GM12878 (cell line): ENCODE measurements at regions not wholly inside any gene's neighbourhood (a gene's known extent, or its start where the extent isn't known, plus 50 kb on each side); places are given as distances from the start of the nearest gene placed in this dataset.

Experiments used
- ATAC-seq: fragments of 200-7000 bp; cut with Tn5 transposase; 3 replicates; pipeline ENCODE4 v1.9.1; 2020; ENCODE audit warnings: mild to moderate bottlenecking, moderate library complexity
- BruUV-seq: library from RNA; stranded (reverse); fragments of 400-500 nt; replicated peaks from 2 replicates; lab custom pipeline; 2021; lab: Mats Ljungman, UMichigan
- CTCF ChIA-PET: fragments of 300-600 bp; sonication (Branson Sonifier 250); formaldehyde crosslinking; extraction: SDS; loops from one replicate; lab custom pipeline; 2021; ENCODE audit warnings: inconsistent platforms; lab: Yijun Ruan, JAX
- POLR2A ChIA-PET: fragments of 350-600 bp; formaldehyde crosslinking; extraction: SDS; loops from one replicate; lab custom pipeline; 2021; ENCODE audit warnings: inconsistent platforms; lab: Charles Lee
- RAD21 ChIA-PET: fragments of 300-600 bp; sonication (Branson Sonifier 250); formaldehyde crosslinking; loops from one replicate; lab custom pipeline; 2023; ENCODE audit warnings: antibody characterized with exemption; ENCODE audit not compliant: unreplicated experiment; lab: Charles Lee
- SMC1A ChIA-PET: fragments of 300-600 bp; sonication (Branson Sonifier 250); formaldehyde crosslinking; loops from one replicate; lab custom pipeline; 2023; ENCODE audit not compliant: unreplicated experiment, uncharacterized antibody; lab: Charles Lee
- DNase-seq: peaks from one replicate; pipeline ENCODE4 v3.0.0-alpha.2; 2011; ENCODE audit warnings: low read depth, low spot score
- FAIRE-seq: peaks from 3 replicates; lab custom pipeline; 2011; peaks lifted over from hg19 to GRCh38; lab: Jason Lieb, UNC
- H2AFZ ChIP-seq: 2 replicates; pipeline ENCODE4 v1.6.0; 2011; ENCODE audit warnings: low read depth, low read length, control low read depth; ENCODE audit not compliant: control insufficient read depth
- H3K27ac ChIP-seq: 2 replicates; pipeline ENCODE4 v1.5.1; 2011; ENCODE audit warnings: control low read depth; ENCODE audit not compliant: control insufficient read depth, insufficient read depth
- H3K27me3 ChIP-seq, 2 experiments: replicated peaks in 1 of 2; 2 replicates each; pipeline versions ENCODE4 v1.6.0 to v1.6.1; 2011; ENCODE audit warnings: low read length in 1 of 2; ENCODE audit not compliant: control insufficient read depth in 2 of 2, insufficient read depth in 2 of 2
- H3K36me3 ChIP-seq, 2 experiments: 2 replicates each; pipeline ENCODE4 v1.5.1; 2011; ENCODE audit warnings: low read length in 1 of 2; ENCODE audit not compliant: control insufficient read depth in 2 of 2, insufficient read depth in 2 of 2
- H3K4me1 ChIP-seq: 2 replicates; pipeline ENCODE4 v1.6.1; 2011; ENCODE audit warnings: mild to moderate bottlenecking, low read length, moderate library complexity, mixed read lengths; ENCODE audit not compliant: control insufficient read depth, insufficient read depth
- H3K4me2 ChIP-seq: 2 replicates; pipeline ENCODE4 v1.6.0; 2011; ENCODE audit warnings: control low read depth; ENCODE audit not compliant: control insufficient read depth, insufficient read depth
- H3K4me3 ChIP-seq: fragments of 200-600 bp; sonication (generic); 2 replicates; pipeline ENCODE4 v1.5.1; 2016
- H3K79me2 ChIP-seq: 2 replicates; pipeline ENCODE4 v1.6.0; 2011; ENCODE audit warnings: low read length; ENCODE audit not compliant: control insufficient read depth, insufficient read depth
- H3K9ac ChIP-seq: 2 replicates; pipeline ENCODE4 v1.8.0; 2011; ENCODE audit warnings: low read length, control low read depth, mixed read lengths; ENCODE audit not compliant: control insufficient read depth, insufficient read depth
- H3K9me3 ChIP-seq: replicated peaks from 3 replicates; pipeline ENCODE4 v1.5.1; 2011; ENCODE audit warnings: mild to moderate bottlenecking, low read length; ENCODE audit not compliant: control insufficient read depth, insufficient read depth
- H4K20me1 ChIP-seq: 2 replicates; pipeline ENCODE4 v1.6.0; 2011; ENCODE audit not compliant: control insufficient read depth, insufficient read depth
- ATF7 ChIP-seq: fragments of 450-650 bp; IDR thresholded peaks from 2 replicates; pipeline ENCODE4 v1.6.1; 2016; ENCODE audit warnings: low read depth, mild to moderate bottlenecking
- CHD1 ChIP-seq: IDR thresholded peaks from 2 replicates; pipeline ENCODE4 v1.6.1; 2012; ENCODE audit warnings: low read depth, low read length, improper control_type of control experiment
- EZH2 ChIP-seq: IDR thresholded peaks from 2 replicates; pipeline ENCODE4 v1.6.1; 2012; ENCODE audit warnings: low read depth, mild to moderate bottlenecking, control low read depth, inconsistent platforms, low read length, borderline replicate concordance; ENCODE audit not compliant: control insufficient read depth
- HDGF ChIP-seq: fragments of 450-650 bp; IDR thresholded peaks from 2 replicates; pipeline ENCODE4 v1.6.1; 2016; ENCODE audit warnings: antibody characterized with exemption
- MTA3 ChIP-seq: IDR thresholded peaks from 2 replicates; pipeline ENCODE4 v1.6.1; 2012; ENCODE audit warnings: low read length, inconsistent platforms, borderline replicate concordance
- SIN3A ChIP-seq: IDR thresholded peaks from 2 replicates; pipeline ENCODE4 v1.6.1; 2012; ENCODE audit warnings: low read depth, low read length, improper control_type of control experiment
- SP1 ChIP-seq: IDR thresholded peaks from one replicate; pipeline ENCODE4 v1.6.1; 2011; ENCODE audit warnings: low read depth, low read length
- SUZ12 ChIP-seq: fragments of 200-600 bp; sonication (generic); IDR thresholded peaks from one replicate; pipeline ENCODE4 v1.6.1; 2018; ENCODE audit warnings: antibody characterized with exemption, mild to moderate bottlenecking; ENCODE audit not compliant: unreplicated experiment
- ZNF274 ChIP-seq: IDR thresholded peaks from one replicate; pipeline ENCODE4 v1.8.0; 2011; ENCODE audit not compliant: insufficient read length, insufficient read depth
- WGBS: methylation state at CpG from one replicate; pipeline ENCODE4 v1.1.6; 2016; ENCODE audit warnings: low lambda C conversion rate; ENCODE audit not compliant: insufficient replicate concordance, insufficient coverage; ENCODE audit errors: missing lambda C conversion rate; 5-methylcytosine and 5-hydroxymethylcytosine counted together
- in situ Hi-C: fragments of 300-500 bp; cut with MboI; formaldehyde crosslinking; loops from 9 replicates; pipeline ENCODE4 v1.14.3; 2018; ENCODE audit warnings: mixed read lengths
- intact Hi-C: fragments of 100-400 bp; cut with micrococcal nuclease; formaldehyde crosslinking; loops from one replicate; pipeline ENCODE4 v1.14.2; 2022; ENCODE audit not compliant: unreplicated experiment

GRCh38 chr2:234212534-234212933 is 162.0 kb downstream of the SPP2 start:
- H3K36me3 ChIP-seq = no peaks in the 10 kb centered on the region
- H3K4me3 ChIP-seq = no peak overlapping the region
- in situ Hi-C loops = no loop called here
- ChIA-PET CTCF (no interaction called here), RAD21 (no interaction called here), POLR2A (no interaction called here), SMC1A (no interaction called here)
- no peak overlapping the region for H3K9ac ChIP-seq
- intact Hi-C loops = no loop called here
- no peak overlapping the region for H2AFZ ChIP-seq
- DNase-seq = no peak
- no peaks in the 10 kb centered on the region for H3K79me2 ChIP-seq
- TF ChIP-seq ATF7 (no peak), CHD1 (no peak), MTA3 (no peak), HDGF (no peak), SUZ12 (no peak)
- no peak for FAIRE-seq
- no peaks in the 10 kb centered on the region for H3K9me3 ChIP-seq
- H3K4me1 ChIP-seq = no peaks in the 10 kb centered on the region
- no peak overlapping the region for H3K27ac ChIP-seq
- 13% methylated on average over 7 of the region's 8 CpGs for WGBS
- BruUV-seq = no TSS peak
- ATAC-seq = no peak
- H4K20me1 ChIP-seq = no peaks in the 10 kb centered on the region
- H3K27me3 ChIP-seq = no peaks in the 10 kb centered on the region
- H3K4me2 ChIP-seq = no peak overlapping the region

GRCh38 chr2:234211797-234212196 is 161.3 kb downstream of the SPP2 start:
- Histone ChIP-seq H3K27me3 (no peaks in the 10 kb centered on the region), H3K27ac (no peak overlapping the region), H3K36me3 (no peaks in the 10 kb centered on the region), H3K79me2 (no peaks in the 10 kb centered on the region), H3K4me1 (no peaks in the 10 kb centered on the region), H3K4me2 (no peak overlapping the region), H3K9ac (no peak overlapping the region), H3K9me3 (no peaks in the 10 kb centered on the region), H3K4me3 (no peak overlapping the region), H4K20me1 (no peaks in the 10 kb centered on the region), H2AFZ (no peak overlapping the region)
- ChIA-PET POLR2A (no interaction called here), CTCF (interaction anchor here (0.7 kb wide), 1 partner anchor 73 kb away, joined by 3 read pairs; no protein-coding TSS in a partner anchor), RAD21 (no interaction called here), SMC1A (interaction anchor here (0.7 to 0.8 kb wide), 2 partner anchors 80 to 211 kb away, joined by 3 to 4 read pairs; no protein-coding TSS in a partner anchor)
- WGBS = 4% methylated on average over 4 of the region's 4 CpGs
- no TSS peak for BruUV-seq
- TF ChIP-seq EZH2 (no peak), ZNF274 (no peak), HDGF (no peak), SP1 (no peak), SIN3A (no peak)
- in situ Hi-C loops = no loop called here
- DNase-seq = no peak
- FAIRE-seq = no peak
- intact Hi-C loops = no loop called here
- no peak for ATAC-seq
